Omental fat pad (tissue), 3 donors: ENCODE measurements at regions not wholly inside any gene's neighbourhood (a gene's known extent, or its start where the extent isn't known, plus 50 kb on each side); places are given as distances from the start of the nearest gene placed in this dataset.

Experiments used
- ATAC-seq: fragments of 150-250 bp; one replicate; pipeline ENCODE4 v1.9.1; 2016; ENCODE audit warnings: mild to moderate bottlenecking, moderate library complexity; ENCODE audit not compliant: low FRiP score
- DNase-seq: peaks from one replicate; pipeline ENCODE4 v3.0.0-alpha.2; 2019; ENCODE audit warnings: low spot score
- TF ChIP-seq, protein P1 (sequence below), 3 donors: fragments of 450-650 bp; IDR thresholded peaks; one replicate each; pipeline ENCODE4 v1.5.1; 2016 to 2017; ENCODE audit warnings: antibody characterized with exemption in 3 of 3, mild to moderate bottlenecking in 3 of 3, moderate library complexity in 2 of 3

DNA sequence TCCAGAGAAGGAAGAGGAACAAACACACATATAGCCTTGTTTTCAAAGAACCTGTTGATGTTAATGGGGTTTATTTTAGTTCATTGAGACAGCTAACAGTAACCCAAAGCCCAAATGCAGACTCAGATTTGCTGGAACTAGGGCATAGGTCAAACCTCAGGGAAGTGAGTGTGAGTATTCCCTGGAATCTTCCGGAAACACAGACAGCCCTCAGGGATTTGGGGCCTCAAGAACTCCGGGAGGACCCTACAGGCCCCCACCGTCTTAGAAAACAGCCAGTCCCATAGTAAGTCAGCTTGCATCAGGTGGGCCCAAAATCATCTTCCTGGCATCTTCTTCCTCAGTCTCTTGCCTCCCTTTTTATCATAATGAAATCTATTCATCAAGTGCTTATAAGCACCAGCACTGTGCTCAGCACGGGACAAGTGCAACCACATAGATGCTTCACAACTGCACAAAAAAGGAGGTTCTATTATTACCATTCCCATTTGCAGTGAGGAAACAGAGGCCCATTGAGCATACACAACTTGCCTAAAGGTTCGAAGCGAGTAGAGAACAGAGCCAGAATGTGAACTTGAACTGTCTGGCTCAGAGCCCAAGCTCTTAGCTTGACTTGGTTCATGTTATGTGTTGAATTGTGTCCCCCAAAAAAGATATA is 50.2 kb upstream of the BCL11A start:
- DNase-seq (no peak), ATAC-seq (no peak)
- TF ChIP-seq, protein P1, sequence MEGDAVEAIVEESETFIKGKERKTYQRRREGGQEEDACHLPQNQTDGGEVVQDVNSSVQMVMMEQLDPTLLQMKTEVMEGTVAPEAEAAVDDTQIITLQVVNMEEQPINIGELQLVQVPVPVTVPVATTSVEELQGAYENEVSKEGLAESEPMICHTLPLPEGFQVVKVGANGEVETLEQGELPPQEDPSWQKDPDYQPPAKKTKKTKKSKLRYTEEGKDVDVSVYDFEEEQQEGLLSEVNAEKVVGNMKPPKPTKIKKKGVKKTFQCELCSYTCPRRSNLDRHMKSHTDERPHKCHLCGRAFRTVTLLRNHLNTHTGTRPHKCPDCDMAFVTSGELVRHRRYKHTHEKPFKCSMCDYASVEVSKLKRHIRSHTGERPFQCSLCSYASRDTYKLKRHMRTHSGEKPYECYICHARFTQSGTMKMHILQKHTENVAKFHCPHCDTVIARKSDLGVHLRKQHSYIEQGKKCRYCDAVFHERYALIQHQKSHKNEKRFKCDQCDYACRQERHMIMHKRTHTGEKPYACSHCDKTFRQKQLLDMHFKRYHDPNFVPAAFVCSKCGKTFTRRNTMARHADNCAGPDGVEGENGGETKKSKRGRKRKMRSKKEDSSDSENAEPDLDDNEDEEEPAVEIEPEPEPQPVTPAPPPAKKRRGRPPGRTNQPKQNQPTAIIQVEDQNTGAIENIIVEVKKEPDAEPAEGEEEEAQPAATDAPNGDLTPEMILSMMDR (IDR thresholded peaks at IDR 0.05) = no peak

DNA sequence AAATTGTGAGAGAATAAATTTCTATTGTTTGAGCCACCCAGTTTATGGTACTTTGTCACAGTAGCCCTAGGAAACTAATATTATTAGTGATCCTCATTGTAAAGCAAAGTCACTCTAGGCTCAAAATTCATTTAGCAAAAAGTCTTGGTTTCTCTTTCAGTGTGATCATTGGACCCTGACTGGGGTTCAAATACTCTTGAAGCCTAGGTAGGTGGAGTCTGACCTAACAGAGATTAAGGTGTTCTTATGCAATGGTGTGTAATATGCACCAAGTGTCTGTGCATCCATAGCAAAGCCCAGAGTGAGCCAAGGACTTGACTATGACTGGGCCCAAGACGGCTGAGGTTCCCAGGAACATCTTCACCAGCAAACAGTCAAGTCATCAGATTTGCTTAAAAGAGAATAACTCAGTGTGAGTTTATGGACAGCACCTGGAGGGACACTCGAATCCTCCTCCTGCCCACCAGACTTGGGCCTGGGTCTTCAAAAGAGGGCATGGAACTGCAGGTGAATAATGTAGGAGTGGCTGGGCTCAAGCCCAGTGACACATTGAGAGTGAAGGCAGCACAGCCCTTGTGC is 51.1 kb upstream of the BCL11A start:
- no peak for ATAC-seq
- TF ChIP-seq, protein P1 (IDR thresholded peaks at IDR 0.05) = no peak
- DNase-seq = no peak

DNA sequence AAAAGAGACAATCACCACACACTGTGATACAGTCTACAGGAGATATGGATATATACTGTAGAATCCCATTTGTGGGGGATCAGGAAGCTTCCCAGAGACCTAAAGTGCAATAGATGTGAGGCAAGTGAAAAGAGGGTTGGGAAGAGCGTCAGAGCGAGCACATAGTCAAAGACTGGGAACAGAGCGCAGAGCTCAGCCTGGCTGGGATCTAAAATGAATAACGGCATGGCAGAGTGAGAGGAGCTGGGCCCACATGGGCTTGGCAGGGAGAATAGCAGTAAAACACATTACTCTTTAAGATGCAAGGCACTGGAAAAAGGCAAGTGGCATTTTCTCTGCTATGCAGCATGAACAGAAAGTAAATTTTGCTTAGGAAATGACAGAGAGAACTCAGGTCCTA is 52.4 kb upstream of the BCL11A start:
- DNase-seq = no peak
- ATAC-seq = no peak

DNA sequence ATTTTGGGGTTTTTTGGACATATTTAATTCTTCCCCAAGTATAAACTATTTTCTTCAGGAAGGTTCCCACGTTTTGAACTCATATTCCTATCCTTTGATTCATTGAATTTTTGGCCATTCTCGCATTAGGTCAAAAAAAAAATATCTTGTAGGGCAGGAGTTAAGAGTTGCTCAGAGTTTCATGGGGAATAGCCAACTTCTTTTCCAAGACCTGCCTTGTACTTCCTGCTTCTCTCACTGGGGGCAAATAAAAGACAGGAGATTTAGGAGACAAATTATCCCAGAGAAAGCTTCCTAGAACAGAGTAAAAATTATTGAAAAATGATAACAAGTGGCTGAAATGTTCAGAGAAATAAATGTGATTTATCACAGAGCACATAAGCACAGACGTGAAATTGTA is 55.2 kb upstream of the BCL11A start:
- ATAC-seq (no peak), DNase-seq (no peak)
- TF ChIP-seq, protein P1 (IDR thresholded peaks at IDR 0.05) = no peak

More for the DNA sequence above, 52.4 kb upstream of the BCL11A start:
- TF ChIP-seq, protein P1 (IDR thresholded peaks at IDR 0.05) = no peak

DNA sequence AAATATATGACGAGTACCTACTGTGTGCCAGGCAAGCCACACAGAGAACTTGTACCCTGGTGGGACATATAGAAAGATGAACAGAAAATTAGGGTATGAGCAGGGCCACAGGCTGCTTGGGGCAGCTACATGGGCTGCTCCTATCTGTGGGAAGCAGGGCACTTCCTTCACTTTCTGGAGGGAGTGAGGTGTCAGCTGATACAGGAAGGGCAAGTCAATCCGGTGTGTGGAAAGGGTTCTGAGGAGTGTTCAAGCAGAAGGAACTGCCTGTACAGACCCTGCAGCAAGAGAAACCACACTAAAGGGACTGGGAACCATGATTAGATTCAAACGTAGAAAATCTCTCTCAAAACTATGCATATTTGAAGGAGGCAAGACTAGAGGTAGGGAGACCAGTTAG is 58.6 kb upstream of the BCL11A start:
- no peak for DNase-seq
- no peak for ATAC-seq
- TF ChIP-seq, protein P1 (IDR thresholded peaks at IDR 0.05) = no peak

DNA sequence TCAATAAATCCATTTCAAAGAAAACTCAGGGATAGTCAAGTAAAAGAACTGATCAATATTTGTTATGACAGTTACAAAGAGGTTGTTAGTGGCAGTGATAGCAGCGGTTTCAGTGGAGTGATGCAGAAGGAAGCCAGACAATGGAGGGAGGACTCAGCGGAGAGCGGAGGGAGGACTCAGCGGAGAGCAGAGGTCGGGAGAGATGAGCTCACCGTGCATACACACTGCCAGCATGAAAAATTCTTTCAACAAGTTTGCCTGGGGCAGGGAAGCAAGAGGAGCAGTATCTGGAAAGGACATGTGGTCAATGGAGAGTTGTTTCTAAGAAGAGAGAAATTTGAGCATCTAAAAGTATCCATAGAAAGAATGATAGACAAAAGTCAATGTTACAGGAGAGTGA is 60.9 kb upstream of the BCL11A start:
- ATAC-seq (no peak), DNase-seq (no peak)
- TF ChIP-seq, protein P1 (IDR thresholded peaks at IDR 0.05) = no peak
